DND-41 (cell line): ENCODE measurements at regions not wholly inside any gene's neighbourhood (a gene's known extent, or its start where the extent isn't known, plus 50 kb on each side); places are given as distances from the start of the nearest gene placed in this dataset.

Experiments used
- CTCF ChIP-seq: IDR thresholded peaks from 2 replicates; pipeline ENCODE4 v1.5.1; 2012; ENCODE audit warnings: borderline replicate concordance, low read length, moderate library complexity, mild to moderate bottlenecking; ENCODE audit not compliant: poor library complexity, severe bottlenecking; ENCODE audit errors: extremely low read depth
- EZH2 ChIP-seq: IDR thresholded peaks from 3 replicates; pipeline ENCODE4 v1.6.1; 2012; ENCODE audit warnings: borderline replicate concordance, low read depth, mild to moderate bottlenecking, moderate library complexity, low read length, inconsistent platforms; ENCODE audit not compliant: severe bottlenecking

- no peak for TF ChIP-seq CTCF
- no peak for TF ChIP-seq EZH2
Observed at GRCh38 chr16:61332461-61332860, 703.8 kb downstream of the CDH8 start.
